Stimulated activated naive B cell treated with anti-CD40 and anti-IgM and Interleukin-4, amounts not matched to agents 10 μg/mL and 1 μg/mL and 100 μg/mL, for 72 hours (primary cell): ENCODE measurements at regions not wholly inside any gene's neighbourhood (a gene's known extent, or its start where the extent isn't known, plus 50 kb on each side); places are given as distances from the start of the nearest gene placed in this dataset.

Experiments used
- ATAC-seq, 2 donors: fragments of 150-1000 bp; cut with Tn5 transposase; replicated peaks; 2 replicates each; pipeline ENCODE4 v1.10.0; 2021; ENCODE audit warnings: moderate library complexity in 1 of 2
- DNase-seq: peaks from one replicate; pipeline ENCODE4 v3.0.0; 2021
- H3K27ac Mint-ChIP-seq: one replicate; pipeline ENCODE4 v1.8.0; 2022; ENCODE audit warnings: mild to moderate bottlenecking, mixed read lengths
- H3K27me3 Mint-ChIP-seq, 2 donors: one replicate each; pipeline ENCODE4 v1.8.0; 2022; ENCODE audit warnings: mixed read lengths in 2 of 2
- H3K36me3 Mint-ChIP-seq, 2 donors: one replicate each; pipeline ENCODE4 v1.8.0; 2022; ENCODE audit warnings: mixed read lengths in 2 of 2, mild to moderate bottlenecking in 1 of 2
- H3K4me1 Mint-ChIP-seq, 2 donors: one replicate each; pipeline ENCODE4 v1.8.0; 2022; ENCODE audit warnings: mixed read lengths in 2 of 2, mild to moderate bottlenecking in 1 of 2
- H3K4me3 Mint-ChIP-seq, 2 donors: one replicate each; pipeline ENCODE4 v1.8.0; 2022; ENCODE audit warnings: mild to moderate bottlenecking in 2 of 2, mixed read lengths in 2 of 2, moderate library complexity in 1 of 2
- H3K9me3 Mint-ChIP-seq, 2 donors: one replicate each; pipeline ENCODE4 v1.8.0; 2022; ENCODE audit warnings: mixed read lengths in 2 of 2, mild to moderate bottlenecking in 1 of 2

- Mint-ChIP-seq H3K4me1 (no peaks in the 10 kb centered on the region), H3K27me3 (peaks cover 10 to 11% of the 10 kb centered on the region in 2 donors), H3K27ac (no peak overlapping the region), H3K36me3 (no peaks in the 10 kb centered on the region), H3K9me3 (no peaks in the 10 kb centered on the region), H3K4me3 (no peak overlapping the region)
- no peak for DNase-seq
- peak in 1 of 2 donors; percentile 33 for ATAC-seq
Observed at GRCh38 chr7:132072873-132073272, 503.4 kb downstream of the PLXNA4 start.

- no peak overlapping the region for H3K4me3 Mint-ChIP-seq
- H3K4me1 Mint-ChIP-seq = no peaks in the 10 kb centered on the region
- H3K9me3 Mint-ChIP-seq = no peaks in the 10 kb centered on the region
- H3K27me3 Mint-ChIP-seq = peaks cover 10% of the 10 kb centered on the region in 2 donors
- DNase-seq (no peak), ATAC-seq (no peak)
- H3K36me3 Mint-ChIP-seq = no peaks in the 10 kb centered on the region
- no peak overlapping the region for H3K27ac Mint-ChIP-seq
Observed at GRCh38 chr7:132072165-132072564, 504.1 kb downstream of the PLXNA4 start.

- ATAC-seq (no peak), DNase-seq (no peak)
- Mint-ChIP-seq H3K9me3 (no peaks in the 10 kb centered on the region), H3K36me3 (no peaks in the 10 kb centered on the region), H3K4me1 (no peaks in the 10 kb centered on the region), H3K27me3 (no peaks in the 10 kb centered on the region), H3K4me3 (no peak overlapping the region), H3K27ac (no peak overlapping the region)
Observed at GRCh38 chr7:132069306-132069705, 507.0 kb downstream of the PLXNA4 start.

GRCh38 chr7:132066761-132067171, 509.5 kb downstream of the PLXNA4 start:
- H3K36me3 Mint-ChIP-seq = no peaks in the 10 kb centered on the region
- H3K4me3 Mint-ChIP-seq = no peak overlapping the region
- no peak for ATAC-seq
- H3K9me3 Mint-ChIP-seq = no peaks in the 10 kb centered on the region
- no peaks in the 10 kb centered on the region for H3K4me1 Mint-ChIP-seq
- no peak overlapping the region for H3K27ac Mint-ChIP-seq
- no peaks in the 10 kb centered on the region for H3K27me3 Mint-ChIP-seq
- DNase-seq = no peak

GRCh38 chr7:132065989-132066603, 509.7 kb upstream of the PODXL start:
- ATAC-seq (no peak), DNase-seq (no peak)
- Mint-ChIP-seq H3K36me3 (no peaks in the 10 kb centered on the region), H3K27ac (no peak overlapping the region), H3K4me3 (no peak overlapping the region), H3K4me1 (no peaks in the 10 kb centered on the region), H3K27me3 (no peaks in the 10 kb centered on the region), H3K9me3 (no peaks in the 10 kb centered on the region)

GRCh38 chr7:132065193-132065988, 509.0 kb upstream of the PODXL start:
- DNase-seq (no peak), ATAC-seq (no peak)
- Mint-ChIP-seq H3K36me3 (no peaks in the 10 kb centered on the region), H3K4me1 (no peaks in the 10 kb centered on the region), H3K4me3 (no peak overlapping the region), H3K27me3 (no peaks in the 10 kb centered on the region), H3K27ac (no peak overlapping the region), H3K9me3 (no peaks in the 10 kb centered on the region)

- Mint-ChIP-seq H3K36me3 (no peaks in the 10 kb centered on the region), H3K4me3 (no peak overlapping the region), H3K9me3 (peaks cover 6% of the 10 kb centered on the region in 2 donors), H3K27me3 (no peaks in the 10 kb centered on the region), H3K4me1 (no peaks in the 10 kb centered on the region), H3K27ac (no peak overlapping the region)
- ATAC-seq (no peak), DNase-seq (no peak)
Observed at GRCh38 chr7:132063800-132064199, 507.4 kb upstream of the PODXL start.

- DNase-seq = no peak
- no peak for ATAC-seq
- Mint-ChIP-seq H3K9me3 (peaks cover 11 to 12% of the 10 kb centered on the region in 2 donors), H3K4me1 (no peaks in the 10 kb centered on the region), H3K27me3 (no peaks in the 10 kb centered on the region), H3K4me3 (no peak overlapping the region), H3K27ac (no peak overlapping the region), H3K36me3 (peaks cover 0 to 4% of the 10 kb centered on the region in 2 donors)
Observed at GRCh38 chr7:132061937-132062336, 505.5 kb upstream of the PODXL start.

GRCh38 chr7:132059141-132059540, 502.7 kb upstream of the PODXL start:
- peaks cover 12 to 16% of the 10 kb centered on the region in 2 donors for H3K9me3 Mint-ChIP-seq
- no peak overlapping the region for H3K4me3 Mint-ChIP-seq
- H3K27ac Mint-ChIP-seq = no peak overlapping the region
- peak; percentile 3 for DNase-seq
- H3K27me3 Mint-ChIP-seq = no peaks in the 10 kb centered on the region
- H3K36me3 Mint-ChIP-seq = peaks cover 0 to 4% of the 10 kb centered on the region in 2 donors
- ATAC-seq = peak; percentile 79 to 87
- no peaks in the 10 kb centered on the region for H3K4me1 Mint-ChIP-seq

GRCh38 chr7:132055336-132056120, 499.1 kb upstream of the PODXL start:
- DNase-seq (no peak), ATAC-seq (no peak)
- no peak overlapping the region for H3K4me3 Mint-ChIP-seq
- H3K27me3 Mint-ChIP-seq = no peaks in the 10 kb centered on the region
- peaks cover 16 to 17% of the 10 kb centered on the region in 2 donors for H3K9me3 Mint-ChIP-seq
- peaks cover 0 to 4% of the 10 kb centered on the region in 2 donors for H3K36me3 Mint-ChIP-seq
- no peak overlapping the region for H3K27ac Mint-ChIP-seq
- H3K4me1 Mint-ChIP-seq = no peaks in the 10 kb centered on the region

- no peak overlapping the region for H3K4me3 Mint-ChIP-seq
- H3K27me3 Mint-ChIP-seq = peaks cover 6% of the 10 kb centered on the region in 2 donors
- H3K36me3 Mint-ChIP-seq = peaks cover 0 to 4% of the 10 kb centered on the region in 2 donors
- no peaks in the 10 kb centered on the region for H3K4me1 Mint-ChIP-seq
- no peak for ATAC-seq
- peaks cover 10 to 12% of the 10 kb centered on the region in 2 donors for H3K9me3 Mint-ChIP-seq
- DNase-seq = no peak
- no peak overlapping the region for H3K27ac Mint-ChIP-seq
Observed at GRCh38 chr7:132053871-132054270, 497.4 kb upstream of the PODXL start.

GRCh38 chr7:132051311-132051710, 494.9 kb upstream of the PODXL start:
- H3K36me3 Mint-ChIP-seq = no peaks in the 10 kb centered on the region
- no peak overlapping the region for H3K27ac Mint-ChIP-seq
- ATAC-seq = no peak
- no peak overlapping the region for H3K4me3 Mint-ChIP-seq
- DNase-seq = no peak
- H3K4me1 Mint-ChIP-seq = no peaks in the 10 kb centered on the region
- peaks cover 0 to 6% of the 10 kb centered on the region in 2 donors for H3K9me3 Mint-ChIP-seq
- peaks cover 6% of the 10 kb centered on the region in 2 donors for H3K27me3 Mint-ChIP-seq

GRCh38 chr7:132049462-132050304, 493.3 kb upstream of the PODXL start:
- Mint-ChIP-seq H3K36me3 (no peaks in the 10 kb centered on the region), H3K4me1 (no peaks in the 10 kb centered on the region), H3K27me3 (peaks cover 6% of the 10 kb centered on the region in 2 donors), H3K9me3 (peaks cover 0 to 6% of the 10 kb centered on the region in 2 donors), H3K4me3 (no peak overlapping the region), H3K27ac (no peak overlapping the region)
- DNase-seq (no peak), ATAC-seq (no peak)

- Mint-ChIP-seq H3K36me3 (no peaks in the 10 kb centered on the region), H3K9me3 (no peaks in the 10 kb centered on the region), H3K27me3 (peaks cover 6% of the 10 kb centered on the region in 2 donors), H3K4me1 (no peaks in the 10 kb centered on the region), H3K4me3 (no peak overlapping the region), H3K27ac (no peak overlapping the region)
- DNase-seq (no peak), ATAC-seq (no peak)
Observed at GRCh38 chr7:132045481-132045980, 489.1 kb upstream of the PODXL start.
